K562 (cell line): ENCODE measurements at regions not wholly inside any gene's neighbourhood (a gene's known extent, or its start where the extent isn't known, plus 50 kb on each side); places are given as distances from the start of the nearest gene placed in this dataset.

Experiments
- ATAC-seq: fragments of 200-7000 bp; cut with Tn5 transposase; 3 replicates; pipeline ENCODE4 v1.9.1; 2020; ENCODE audit warnings: moderate library complexity
- BruUV-seq: library from RNA; stranded (reverse); fragments of 400-500 nt; replicated peaks from 2 replicates; lab custom pipeline; 2021; lab: Mats Ljungman, UMichigan
- CTCF ChIA-PET: fragments of 300-600 bp; formaldehyde crosslinking; extraction: SDS; loops from one replicate; lab custom pipeline; 2021; ENCODE audit warnings: low intra/inter-chr PET ratio; lab: Yijun Ruan, JAX
- POLR2A ChIA-PET: fragments of 300-600, 350-650 bp; sonication (Branson Sonifier 250); formaldehyde crosslinking; extraction: SDS; loops from one replicate; lab custom pipeline; 2021; ENCODE audit warnings: antibody characterized with exemption, inconsistent platforms; lab: Yijun Ruan, JAX
- DNase-seq, 4 experiments: peaks; one replicate each; pipeline versions ENCODE4 v3.0.0 to v3.0.0-alpha.2; 2011 to 2018; ENCODE audit warnings: low spot score in 3 of 4, mixed read lengths in 3 of 4; ENCODE audit errors: extremely low read depth in 1 of 4
- FAIRE-seq: peaks from 2 replicates; lab custom pipeline; 2011; peaks lifted over from hg19 to GRCh38; lab: Jason Lieb, UNC
- H2AFZ ChIP-seq: 2 replicates; pipeline ENCODE4 v1.6.0; 2011; ENCODE audit warnings: low read depth, low read length, control low read depth, inconsistent platforms
- H3K27ac ChIP-seq: fragments of 200-600 bp; 3 replicates; pipeline ENCODE4 v1.8.0; 2011; ENCODE audit warnings: low read depth, mild to moderate bottlenecking, control low read depth, inconsistent platforms, low read length, moderate library complexity, mixed read lengths; ENCODE audit errors: extremely low read depth
- H3K27me3 ChIP-seq, 2 experiments: fragments of 300-600 bp in 1 of 2; 2 replicates in 1 of 2; 3 replicates in 1 of 2; pipeline versions ENCODE4 v1.6.0 to v1.8.0; 2011; ENCODE audit warnings: inconsistent platforms in 2 of 2, low read length in 2 of 2, mild to moderate bottlenecking in 1 of 2, mixed read lengths in 1 of 2, moderate library complexity in 1 of 2; ENCODE audit not compliant: control insufficient read depth in 2 of 2, insufficient read depth in 2 of 2
- H3K36me3 ChIP-seq: fragments of 300-600 bp; 3 replicates; pipeline ENCODE4 v1.8.0; 2011; ENCODE audit warnings: mild to moderate bottlenecking, low read length, inconsistent platforms; ENCODE audit not compliant: control insufficient read depth, insufficient read depth
- H3K4me1 ChIP-seq, 2 experiments: fragments of 200-600 bp in 1 of 2; replicated peaks in 1 of 2; 2 replicates in 1 of 2; 3 replicates in 1 of 2; pipeline versions ENCODE4 v1.5.1 to v1.8.0; 2011; ENCODE audit warnings: inconsistent platforms in 2 of 2, low read length in 2 of 2, mild to moderate bottlenecking in 1 of 2, mixed read lengths in 1 of 2, moderate library complexity in 1 of 2; ENCODE audit not compliant: control insufficient read depth in 2 of 2, insufficient read depth in 2 of 2
- H3K4me2 ChIP-seq: 2 replicates; pipeline ENCODE4 v1.6.1; 2011; ENCODE audit warnings: low read length, control low read depth, inconsistent platforms, mixed read lengths; ENCODE audit not compliant: insufficient read depth
- H3K4me3 ChIP-seq: fragments of 200-600 bp; sonication (generic), shearing (Covaris generic); 2 replicates; pipeline ENCODE4 v1.5.1; 2016; ENCODE audit warnings: control low read depth, inconsistent platforms
- H3K79me2 ChIP-seq: fragments of 200-600 bp; 3 replicates; pipeline ENCODE4 v1.8.0; 2011; ENCODE audit warnings: low read length, inconsistent platforms; ENCODE audit not compliant: control insufficient read depth, insufficient read depth
- H3K9ac ChIP-seq, 2 experiments: 2 replicates each; pipeline versions ENCODE4 v1.6.0 to v1.6.1; 2011; ENCODE audit warnings: low read depth in 2 of 2, low read length in 2 of 2, control low read depth in 1 of 2, inconsistent platforms in 1 of 2, mild to moderate bottlenecking in 1 of 2, mixed read lengths in 1 of 2; ENCODE audit not compliant: insufficient read depth in 1 of 2
- H3K9me1 ChIP-seq: one replicate; pipeline ENCODE4 v1.6.0; 2011; ENCODE audit warnings: inconsistent platforms, mild to moderate bottlenecking, low read length, moderate library complexity; ENCODE audit not compliant: control insufficient read depth, insufficient read depth
- H3K9me3 ChIP-seq: replicated peaks from 2 replicates; pipeline ENCODE4 v1.5.1; 2011; ENCODE audit warnings: low read depth, low read length, inconsistent platforms; ENCODE audit not compliant: control insufficient read depth, insufficient read depth
- H4K20me1 ChIP-seq: replicated peaks from 2 replicates; pipeline ENCODE4 v1.6.1; 2011; ENCODE audit warnings: low read length, inconsistent platforms, mixed read lengths; ENCODE audit not compliant: control insufficient read depth, insufficient read depth
- FOXP1 ChIP-seq: sonication (generic); formaldehyde crosslinking; IDR thresholded peaks from 2 replicates; pipeline ENCODE4 v1.8.0; 2022; ENCODE audit warnings: mild to moderate bottlenecking, missing genetic modification reagents
- GABPB2 ChIP-seq: fragments of 250-450 bp; sonication (Bioruptor Pico); conservative IDR thresholded peaks from 2 replicates; pipeline ENCODE4 v1.5.1; 2021; ENCODE audit warnings: mild to moderate bottlenecking
- LEF1 ChIP-seq: fragments of 450-650 bp; IDR thresholded peaks from 2 replicates; pipeline ENCODE4 v1.6.1; 2016; ENCODE audit warnings: mild to moderate bottlenecking
- NFE2L1 ChIP-seq: fragments of 450-650 bp; IDR thresholded peaks from 2 replicates; pipeline ENCODE4 v1.6.1; 2016; ENCODE audit warnings: missing genetic modification characterization, low read depth, mild to moderate bottlenecking, missing compliant biosample characterization, moderate library complexity, borderline replicate concordance
- SETDB1 ChIP-seq: IDR thresholded peaks from one replicate; pipeline ENCODE4 v1.6.1; 2012; ENCODE audit warnings: low read length, control low read depth, inconsistent platforms
- SNIP1 ChIP-seq: fragments of 450-650 bp; IDR thresholded peaks from 2 replicates; pipeline ENCODE4 v1.7.1; 2017; ENCODE audit warnings: low read depth, mild to moderate bottlenecking
- SRF ChIP-seq, 2 experiments: fragments of 250-450, 450-650 bp in 1 of 2; sonication (Bioruptor Pico) in 1 of 2; sonication (generic) in 1 of 2; formaldehyde crosslinking; IDR thresholded peaks; 2 replicates each; pipeline versions ENCODE4 v1.5.0 to v1.5.1; 2020 to 2022; ENCODE audit warnings: mild to moderate bottlenecking in 1 of 2, missing genetic modification reagents in 1 of 2
- ZEB2 ChIP-seq: fragments of 450-650 bp; IDR thresholded peaks from 2 replicates; pipeline ENCODE4 v1.6.1; 2016
- ZNF217 ChIP-seq: sonication (generic); formaldehyde crosslinking; IDR thresholded peaks from 2 replicates; pipeline ENCODE4 v1.8.0; 2022; ENCODE audit warnings: mild to moderate bottlenecking, missing genetic modification reagents
- ZNF274 ChIP-seq: IDR thresholded peaks from 2 replicates; pipeline ENCODE4 v1.6.1; 2011; ENCODE audit warnings: low read depth, mild to moderate bottlenecking, low read length, moderate library complexity, borderline replicate concordance
- ZNF695 ChIP-seq: fragments of 450-650 bp; formaldehyde crosslinking; IDR thresholded peaks from 2 replicates; pipeline ENCODE4 v1.4.0; 2020; ENCODE audit warnings: mild to moderate bottlenecking, moderate library complexity
- ZNF696 ChIP-seq: fragments of 250-450 bp; sonication (Bioruptor Pico); conservative IDR thresholded peaks from 2 replicates; pipeline ENCODE4 v1.4.0; 2020; ENCODE audit warnings: mild to moderate bottlenecking, moderate library complexity
- ZNF778 ChIP-seq: fragments of 450-650 bp; formaldehyde crosslinking; IDR thresholded peaks from 2 replicates; pipeline ENCODE4 v1.4.0; 2020; ENCODE audit warnings: mild to moderate bottlenecking, moderate library complexity
- ZNF780A ChIP-seq: fragments of 250-450 bp; sonication (Bioruptor Pico); IDR thresholded peaks from 2 replicates; pipeline ENCODE4 v1.5.0; 2021; ENCODE audit warnings: mild to moderate bottlenecking
- WGBS: fragments of 100-300 bp; shearing (Covaris generic); methylation state at CpG from one replicate; pipeline ENCODE4 v1.1.6; 2016; ENCODE audit warnings: low coverage, mixed read lengths; ENCODE audit not compliant: insufficient coverage; ENCODE audit errors: missing lambda C conversion rate; 5-methylcytosine and 5-hydroxymethylcytosine counted together
- in situ Hi-C: fragments of 300-500 bp; cut with MboI; formaldehyde crosslinking; loops from 4 replicates; pipeline ENCODE4 v1.15.0; 2018; ENCODE audit warnings: inconsistent platforms, mixed read lengths
- intact Hi-C: fragments of 100-400 bp; cut with micrococcal nuclease; formaldehyde crosslinking; loops from 2 replicates; pipeline ENCODE4 v1.14.2; 2022
- TF ChIP-seq, protein P1 (sequence below): fragments of 250-450 bp; sonication (Bioruptor Pico); IDR thresholded peaks from 2 replicates; pipeline ENCODE4 v1.8.0; 2022; ENCODE audit warnings: moderate library complexity, mild to moderate bottlenecking, inconsistent platforms
- TF ChIP-seq, protein P2 (sequence below): fragments of 450-650 bp; formaldehyde crosslinking; IDR thresholded peaks from 2 replicates; pipeline ENCODE4 v1.4.0; 2020; ENCODE audit warnings: mild to moderate bottlenecking, mixed read lengths
- TF ChIP-seq, protein P3 (sequence below): sonication (generic); formaldehyde crosslinking; IDR thresholded peaks from 2 replicates; pipeline ENCODE4 v1.8.1; 2022; ENCODE audit warnings: missing genetic modification reagents
- TF ChIP-seq, protein P4 (sequence below), 2 experiments: fragments of 450-650 bp; IDR thresholded peaks; 2 replicates each; pipeline ENCODE4 v1.6.1; 2016

- H3K79me2 ChIP-seq = no peaks in the 10 kb centered on the region
- no peak for DNase-seq
- H3K9ac ChIP-seq = no peak overlapping the region
- no peaks in the 10 kb centered on the region for H3K4me1 ChIP-seq
- ChIA-PET POLR2A (interaction anchor here (0.6 to 1.2 kb wide), 2 partner anchors 10 to 459 kb away, joined by 3 read pairs; no protein-coding TSS in a partner anchor), CTCF (no interaction called here)
- WGBS = 2% methylated on average over 7 of the region's 7 CpGs
- no peak overlapping the region for H3K4me2 ChIP-seq
- no peak for FAIRE-seq
- intact Hi-C loops = no loop called here
- H3K9me1 ChIP-seq = no peaks in the 10 kb centered on the region
- no peak overlapping the region for H3K4me3 ChIP-seq
- in situ Hi-C loops = loop anchor here (25.0 kb wide), 1 partner anchor 714 kb away; no protein-coding TSS in a partner anchor
- BruUV-seq = no TSS peak
- no peaks in the 10 kb centered on the region; the same call in 1 of the 2 replicates for H4K20me1 ChIP-seq
- no peaks in the 10 kb centered on the region for H3K9me3 ChIP-seq
- no peaks in the 10 kb centered on the region for H3K36me3 ChIP-seq
- no peaks in the 10 kb centered on the region; a peak in 2 of 5 replicates for H3K27me3 ChIP-seq
- ATAC-seq = no peak
- TF ChIP-seq, protein P1, sequence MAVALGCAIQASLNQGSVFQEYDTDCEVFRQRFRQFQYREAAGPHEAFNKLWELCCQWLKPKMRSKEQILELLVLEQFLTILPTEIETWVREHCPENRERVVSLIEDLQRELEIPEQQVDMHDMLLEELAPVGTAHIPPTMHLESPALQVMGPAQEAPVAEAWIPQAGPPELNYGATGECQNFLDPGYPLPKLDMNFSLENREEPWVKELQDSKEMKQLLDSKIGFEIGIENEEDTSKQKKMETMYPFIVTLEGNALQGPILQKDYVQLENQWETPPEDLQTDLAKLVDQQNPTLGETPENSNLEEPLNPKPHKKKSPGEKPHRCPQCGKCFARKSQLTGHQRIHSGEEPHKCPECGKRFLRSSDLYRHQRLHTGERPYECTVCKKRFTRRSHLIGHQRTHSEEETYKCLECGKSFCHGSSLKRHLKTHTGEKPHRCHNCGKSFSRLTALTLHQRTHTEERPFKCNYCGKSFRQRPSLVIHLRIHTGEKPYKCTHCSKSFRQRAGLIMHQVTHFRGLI (CRISPR knock-in tag) = no peak
- TF ChIP-seq LEF1 (no peak), SETDB1 (no peak), ZNF695 (no peak), FOXP1 (CRISPR knock-in tag) (no peak), SRF (CRISPR knock-in tag; IDR thresholded peaks at IDR 0.05) (no peak), ZNF217 (CRISPR knock-in tag) (no peak), ZNF778 (CRISPR knock-in tag) (no peak), GABPB2 (CRISPR knock-in tag) (no peak), ZNF696 (no peak), SNIP1 (no peak), ZEB2 (no peak), NFE2L1 (tag) (no peak), ZNF274 (no peak), ZNF780A (CRISPR knock-in tag) (no peak)
- TF ChIP-seq, protein P2, sequence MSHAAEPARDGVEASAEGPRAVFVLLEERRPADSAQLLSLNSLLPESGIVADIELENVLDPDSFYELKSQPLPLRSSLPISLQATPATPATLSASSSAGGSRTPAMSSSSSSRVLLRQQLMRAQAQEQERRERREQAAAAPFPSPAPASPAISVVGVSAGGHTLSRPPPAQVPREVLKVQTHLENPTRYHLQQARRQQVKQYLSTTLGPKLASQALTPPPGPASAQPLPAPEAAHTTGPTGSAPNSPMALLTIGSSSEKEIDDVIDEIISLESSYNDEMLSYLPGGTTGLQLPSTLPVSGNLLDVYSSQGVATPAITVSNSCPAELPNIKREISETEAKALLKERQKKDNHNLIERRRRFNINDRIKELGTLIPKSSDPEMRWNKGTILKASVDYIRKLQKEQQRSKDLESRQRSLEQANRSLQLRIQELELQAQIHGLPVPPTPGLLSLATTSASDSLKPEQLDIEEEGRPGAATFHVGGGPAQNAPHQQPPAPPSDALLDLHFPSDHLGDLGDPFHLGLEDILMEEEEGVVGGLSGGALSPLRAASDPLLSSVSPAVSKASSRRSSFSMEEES = no peak
- TF ChIP-seq, protein P3, sequence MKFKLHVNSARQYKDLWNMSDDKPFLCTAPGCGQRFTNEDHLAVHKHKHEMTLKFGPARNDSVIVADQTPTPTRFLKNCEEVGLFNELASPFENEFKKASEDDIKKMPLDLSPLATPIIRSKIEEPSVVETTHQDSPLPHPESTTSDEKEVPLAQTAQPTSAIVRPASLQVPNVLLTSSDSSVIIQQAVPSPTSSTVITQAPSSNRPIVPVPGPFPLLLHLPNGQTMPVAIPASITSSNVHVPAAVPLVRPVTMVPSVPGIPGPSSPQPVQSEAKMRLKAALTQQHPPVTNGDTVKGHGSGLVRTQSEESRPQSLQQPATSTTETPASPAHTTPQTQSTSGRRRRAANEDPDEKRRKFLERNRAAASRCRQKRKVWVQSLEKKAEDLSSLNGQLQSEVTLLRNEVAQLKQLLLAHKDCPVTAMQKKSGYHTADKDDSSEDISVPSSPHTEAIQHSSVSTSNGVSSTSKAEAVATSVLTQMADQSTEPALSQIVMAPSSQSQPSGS = no peak
- TF ChIP-seq, protein P4, sequence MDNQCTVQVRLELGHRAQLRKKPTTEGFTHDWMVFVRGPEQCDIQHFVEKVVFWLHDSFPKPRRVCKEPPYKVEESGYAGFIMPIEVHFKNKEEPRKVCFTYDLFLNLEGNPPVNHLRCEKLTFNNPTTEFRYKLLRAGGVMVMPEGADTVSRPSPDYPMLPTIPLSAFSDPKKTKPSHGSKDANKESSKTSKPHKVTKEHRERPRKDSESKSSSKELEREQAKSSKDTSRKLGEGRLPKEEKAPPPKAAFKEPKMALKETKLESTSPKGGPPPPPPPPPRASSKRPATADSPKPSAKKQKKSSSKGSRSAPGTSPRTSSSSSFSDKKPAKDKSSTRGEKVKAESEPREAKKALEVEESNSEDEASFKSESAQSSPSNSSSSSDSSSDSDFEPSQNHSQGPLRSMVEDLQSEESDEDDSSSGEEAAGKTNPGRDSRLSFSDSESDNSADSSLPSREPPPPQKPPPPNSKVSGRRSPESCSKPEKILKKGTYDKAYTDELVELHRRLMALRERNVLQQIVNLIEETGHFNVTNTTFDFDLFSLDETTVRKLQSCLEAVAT (IDR thresholded peaks at IDR 0.05) = no peak
- no peak overlapping the region for H3K27ac ChIP-seq
- H2AFZ ChIP-seq = no peak overlapping the region
Observed at GRCh38 chr11:116051494-116051893, 547.3 kb upstream of the CADM1 start.
